Astrocyte of the cerebellum (primary cell): ENCODE measurements at regions not wholly inside any gene's neighbourhood (a gene's known extent, or its start where the extent isn't known, plus 50 kb on each side); places are given as distances from the start of the nearest gene placed in this dataset.
"Not testable (repeated sequence)": the region's sequence is repeated elsewhere in the genome, so short reads cannot be mapped to it uniquely, and the experiment has no call there.

Source experiments
- DNase-seq: peaks from one replicate; pipeline ENCODE4 v3.0.0-alpha.2; 2011; ENCODE audit warnings: low read depth
- H3K4me3 ChIP-seq: 2 replicates; pipeline ENCODE4 v1.5.1; 2011; ENCODE audit warnings: mild to moderate bottlenecking, low read depth, low read length, moderate library complexity
- in situ Hi-C: cut with HindIII; loops from 2 replicates; pipeline ENCODE4 v1.10.0; 2017; ENCODE audit warnings: low sequenced_read_pairs
- TF ChIP-seq, protein P1 (sequence below): IDR thresholded peaks from 2 replicates; pipeline ENCODE4 v1.5.1; 2012; ENCODE audit warnings: low read length, low read depth, moderate library complexity, mild to moderate bottlenecking; ENCODE audit errors: missing control alignments

DNA sequence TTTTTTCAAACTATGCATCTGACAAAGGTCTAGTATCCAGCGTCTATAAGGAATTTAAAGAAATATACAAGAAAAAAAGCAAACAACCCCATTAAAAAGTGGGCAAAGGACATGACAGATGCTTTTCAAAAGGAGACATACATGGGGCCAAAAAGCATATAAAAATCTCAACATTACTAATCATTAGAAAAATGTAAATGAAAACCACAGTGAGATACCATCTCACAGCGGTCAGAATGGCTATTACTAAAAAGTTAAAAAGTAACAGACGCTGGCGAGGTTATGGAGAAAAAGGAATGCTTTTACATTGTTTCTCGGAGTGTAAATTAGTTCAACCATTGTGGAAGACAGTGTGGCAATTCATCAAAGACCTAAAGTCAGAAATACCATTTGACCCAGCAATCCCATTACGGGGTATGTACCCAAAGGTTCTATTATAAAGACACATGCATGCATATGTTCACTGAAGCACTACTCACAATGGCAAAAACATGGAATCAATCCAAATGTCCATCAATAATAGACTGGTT, 643.1 kb upstream of the LRRTM1 start:
- DNase-seq, result no peak
- H3K4me3 ChIP-seq, result no peak overlapping the region
- TF ChIP-seq, protein P1, sequence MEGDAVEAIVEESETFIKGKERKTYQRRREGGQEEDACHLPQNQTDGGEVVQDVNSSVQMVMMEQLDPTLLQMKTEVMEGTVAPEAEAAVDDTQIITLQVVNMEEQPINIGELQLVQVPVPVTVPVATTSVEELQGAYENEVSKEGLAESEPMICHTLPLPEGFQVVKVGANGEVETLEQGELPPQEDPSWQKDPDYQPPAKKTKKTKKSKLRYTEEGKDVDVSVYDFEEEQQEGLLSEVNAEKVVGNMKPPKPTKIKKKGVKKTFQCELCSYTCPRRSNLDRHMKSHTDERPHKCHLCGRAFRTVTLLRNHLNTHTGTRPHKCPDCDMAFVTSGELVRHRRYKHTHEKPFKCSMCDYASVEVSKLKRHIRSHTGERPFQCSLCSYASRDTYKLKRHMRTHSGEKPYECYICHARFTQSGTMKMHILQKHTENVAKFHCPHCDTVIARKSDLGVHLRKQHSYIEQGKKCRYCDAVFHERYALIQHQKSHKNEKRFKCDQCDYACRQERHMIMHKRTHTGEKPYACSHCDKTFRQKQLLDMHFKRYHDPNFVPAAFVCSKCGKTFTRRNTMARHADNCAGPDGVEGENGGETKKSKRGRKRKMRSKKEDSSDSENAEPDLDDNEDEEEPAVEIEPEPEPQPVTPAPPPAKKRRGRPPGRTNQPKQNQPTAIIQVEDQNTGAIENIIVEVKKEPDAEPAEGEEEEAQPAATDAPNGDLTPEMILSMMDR, result no peak
- in situ Hi-C loops, result no loop called here

DNA sequence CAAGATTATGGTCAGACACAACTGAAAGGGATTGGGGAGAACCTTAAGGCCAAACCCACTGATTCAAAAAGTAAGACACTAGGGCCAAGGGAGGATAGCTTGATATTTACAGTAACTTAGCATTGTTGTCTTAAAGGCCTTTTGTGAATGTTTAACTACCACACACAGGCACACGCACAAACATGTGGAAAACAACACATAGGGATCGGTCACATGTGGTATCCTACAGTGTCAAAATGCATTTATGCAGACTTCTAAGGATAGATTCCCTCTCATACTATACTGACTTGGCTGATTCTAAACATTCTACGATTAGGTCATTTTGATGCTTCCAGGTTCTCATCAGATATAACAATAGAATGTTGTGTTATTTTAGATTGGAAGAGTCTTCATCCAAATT, 638.9 kb upstream of the LRRTM1 start:
- in situ Hi-C loops, result no loop called here
- no peak overlapping the region for H3K4me3 ChIP-seq
- no peak for DNase-seq
- TF ChIP-seq, protein P1, result no peak

DNA sequence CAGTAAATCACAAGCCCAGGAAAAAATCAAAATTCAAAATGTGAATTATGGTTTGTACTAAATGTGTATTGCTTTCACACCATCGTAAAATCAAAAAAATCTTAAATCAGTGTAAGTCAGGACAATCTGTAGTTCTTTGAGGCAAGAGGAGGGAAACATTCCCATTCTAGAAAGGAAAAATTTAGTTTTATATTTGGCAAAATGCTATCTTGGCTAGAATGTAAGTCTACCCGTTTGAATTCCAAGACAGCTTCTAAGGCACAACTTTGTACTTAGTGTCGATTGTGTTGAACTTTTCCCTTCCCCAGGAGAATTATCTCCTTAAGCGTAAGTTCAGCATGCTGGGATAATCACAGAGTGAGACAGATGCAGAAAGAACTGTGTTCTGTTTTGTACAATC, 638.2 kb upstream of the LRRTM1 start:
- TF ChIP-seq, protein P1, result no peak
- in situ Hi-C loops, result no loop called here

DNA sequence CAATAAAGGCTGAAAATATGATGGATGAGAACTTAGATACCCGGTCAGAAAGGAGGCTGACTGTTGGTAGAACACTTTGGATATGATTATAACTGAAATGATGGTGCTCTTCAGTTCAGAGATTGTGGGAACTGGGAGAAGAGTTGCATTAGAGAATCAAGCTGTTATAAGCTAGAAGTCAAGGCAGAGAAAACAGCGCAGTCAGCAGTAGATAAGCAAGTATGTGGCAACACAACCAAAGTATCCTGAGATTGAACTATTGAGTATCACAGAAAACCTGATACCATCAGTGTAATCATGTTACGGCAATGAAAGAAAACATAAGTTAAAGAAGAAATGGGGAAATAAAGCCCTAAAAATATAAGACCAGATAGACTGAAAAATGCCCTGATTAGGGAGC, 633.9 kb upstream of the LRRTM1 start:
- in situ Hi-C loops, result no loop called here
- TF ChIP-seq, protein P1, result no peak
- H3K4me3 ChIP-seq, result no peak overlapping the region
- DNase-seq, result no peak

More for the DNA sequence above, 638.2 kb upstream of the LRRTM1 start:
- no peak for DNase-seq
- H3K4me3 ChIP-seq, result no peak overlapping the region

DNA sequence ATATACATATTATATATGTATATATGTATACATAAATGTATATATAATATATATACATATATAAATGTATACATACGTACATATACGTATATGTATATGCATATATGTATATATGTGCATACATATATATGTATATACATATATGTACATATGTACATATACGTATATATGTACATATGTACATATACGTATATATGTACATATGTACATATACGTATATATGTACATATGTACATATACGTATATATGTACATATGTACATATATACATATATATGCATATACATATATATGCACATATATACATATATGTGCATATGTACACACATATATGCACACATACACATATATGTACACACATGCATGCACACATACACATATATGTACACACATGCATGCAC, 627.3 kb upstream of the LRRTM1 start:
- DNase-seq, in situ Hi-C loops, H3K4me3 ChIP-seq: not testable (repeated sequence)

DNA sequence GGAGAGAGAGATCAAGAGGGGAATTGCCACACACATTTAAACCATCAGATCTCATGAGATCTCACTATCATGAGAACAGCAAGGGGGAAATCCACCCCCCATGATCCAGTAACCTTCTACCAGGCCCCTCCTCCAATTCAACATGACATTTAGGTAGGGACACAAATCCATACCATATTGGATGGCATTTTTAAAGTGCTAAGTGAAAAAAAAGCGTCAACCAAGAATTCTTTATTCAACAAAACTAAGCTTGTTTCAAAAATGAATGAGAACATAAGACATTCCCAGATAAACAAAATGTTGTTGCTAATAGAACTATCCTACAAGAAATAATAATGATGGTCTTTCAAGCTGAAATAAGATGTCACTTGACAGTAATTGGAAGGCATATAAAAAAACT, 626.2 kb upstream of the LRRTM1 start:
- no peak overlapping the region for H3K4me3 ChIP-seq
- DNase-seq, result no peak
- TF ChIP-seq, protein P1, result no peak
- in situ Hi-C loops, result no loop called here

DNA sequence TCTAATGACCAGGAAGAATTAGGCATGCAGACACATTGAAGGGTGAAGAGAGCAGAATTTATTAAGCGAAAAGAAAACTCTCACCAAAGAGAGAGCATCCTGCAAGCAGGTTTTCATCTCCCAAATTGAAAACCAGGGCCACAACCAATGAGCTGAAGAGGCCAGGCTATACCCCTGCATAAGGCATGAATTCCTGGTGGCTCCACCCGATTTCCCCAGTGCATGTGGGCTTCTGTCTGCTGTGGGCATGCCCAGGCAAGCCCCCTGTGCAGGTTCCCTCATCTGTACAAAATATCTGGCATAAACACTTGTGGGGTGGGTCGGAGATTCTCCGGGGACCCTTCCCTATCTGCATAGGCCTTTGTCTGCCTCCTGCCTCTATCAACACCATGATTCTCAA, 621.6 kb upstream of the LRRTM1 start:
- H3K4me3 ChIP-seq, result no peak overlapping the region
- no peak for DNase-seq
- in situ Hi-C loops, result no loop called here
- TF ChIP-seq, protein P1, result no peak
